ENCODE measurements at regions not wholly inside any gene's neighbourhood (a gene's known extent, or its start where the extent isn't known, plus 50 kb on each side); places are given as distances from the start of the nearest gene placed in this dataset.

GRCh38 chr4:3655485-3655884 lies 110.7 kb upstream of the ADRA2C start:
- Histone ChIP-seq H4K91ac (ENCODE audit: low read depth, low read length) (no peak overlapping the region), H3K4me3 (ENCODE audit: low read depth, low read length) (no peak overlapping the region), H3K79me1 (ENCODE audit: low read length) (no peaks in the 10 kb centered on the region), H3K4ac (ENCODE audit: low read depth, low read length) (no peak overlapping the region), H3K14ac (ENCODE audit: low read length) (no peak overlapping the region), H4K8ac (ENCODE audit: low read depth, low read length) (no peak overlapping the region), H3K36me3 (ENCODE audit: control insufficient read depth in 1 of 2, insufficient read depth in 2 of 2, low read length in 2 of 2) (no peaks in the 10 kb centered on the region), H3K4me2 (ENCODE audit: low read length) (no peak overlapping the region), H3K4me1 (ENCODE audit: control insufficient read depth in 1 of 2, insufficient read depth in 2 of 2, low read length in 2 of 2) (no peaks in the 10 kb centered on the region), H2BK5ac (ENCODE audit: low read depth, low read length, poor library complexity) (no peak overlapping the region), H3K9me3 (ENCODE audit: insufficient read depth, low read depth, low read length) (peaks cover 6% of the 10 kb centered on the region), H3K9ac (ENCODE audit: low read length) (no peak overlapping the region), H4K12ac (ENCODE audit: low read depth, low read length) (no peak overlapping the region), H3K27ac (ENCODE audit: low read depth, low read length) (no peak overlapping the region), H2AK5ac (ENCODE audit: low read length) (no peak overlapping the region), H3K18ac (ENCODE audit: low read length) (no peak overlapping the region), H3K79me2 (ENCODE audit: control insufficient read depth, insufficient read depth, low read length, poor library complexity) (no peaks in the 10 kb centered on the region), H3K23ac (ENCODE audit: low read length) (no peak overlapping the region), H2BK120ac (ENCODE audit: insufficient read depth, low read length, poor library complexity) (no peak overlapping the region), H2AFZ (ENCODE audit: insufficient read depth, low read length, poor library complexity) (no peak overlapping the region), H2BK12ac (ENCODE audit: low read length) (no peak overlapping the region), H3K27me3 (ENCODE audit: insufficient read depth, low read length) (no peaks in the 10 kb centered on the region)
- WGBS (ENCODE audit: extremely low coverage, insufficient coverage, insufficient read length): no CpG with 5 or more reads among the region's 9 CpGs
- no peak for DNase-seq

GRCh38 chr4:3654036-3654807 lies 112.0 kb upstream of the ADRA2C start:
- H4K12ac ChIP-seq (ENCODE audit: low read depth, low read length): no peak overlapping the region
- no peak overlapping the region for H4K8ac ChIP-seq (ENCODE audit: low read depth, low read length)
- H2BK120ac ChIP-seq (ENCODE audit: insufficient read depth, low read length, poor library complexity): no peak overlapping the region
- H2BK5ac ChIP-seq (ENCODE audit: low read depth, low read length, poor library complexity): no peak overlapping the region
- H3K27me3 ChIP-seq (ENCODE audit: insufficient read depth, low read length): no peaks in the 10 kb centered on the region
- H2BK12ac ChIP-seq (ENCODE audit: low read length): no peak overlapping the region
- H3K9me3 ChIP-seq (ENCODE audit: insufficient read depth, low read depth, low read length): peaks cover 6% of the 10 kb centered on the region
- H3K23ac ChIP-seq (ENCODE audit: low read length): no peak overlapping the region
- H3K4me1 ChIP-seq (ENCODE audit: control insufficient read depth in 1 of 2, insufficient read depth in 2 of 2, low read length in 2 of 2): no peaks in the 10 kb centered on the region
- H2AFZ ChIP-seq (ENCODE audit: insufficient read depth, low read length, poor library complexity): no peak overlapping the region
- no peak overlapping the region for H4K91ac ChIP-seq (ENCODE audit: low read depth, low read length)
- H3K9ac ChIP-seq (ENCODE audit: low read length): no peak overlapping the region
- H3K36me3 ChIP-seq (ENCODE audit: control insufficient read depth in 1 of 2, insufficient read depth in 2 of 2, low read length in 2 of 2): no peaks in the 10 kb centered on the region
- no peak overlapping the region for H3K4me3 ChIP-seq (ENCODE audit: low read depth, low read length)
- no peak overlapping the region for H2AK5ac ChIP-seq (ENCODE audit: low read length)
- H3K79me2 ChIP-seq (ENCODE audit: control insufficient read depth, insufficient read depth, low read length, poor library complexity): no peaks in the 10 kb centered on the region
- no peak overlapping the region for H3K27ac ChIP-seq (ENCODE audit: low read depth, low read length)
- no peak overlapping the region for H3K4ac ChIP-seq (ENCODE audit: low read depth, low read length)
- no peak for DNase-seq
- no CpG with 5 or more reads among the region's 30 CpGs for WGBS (ENCODE audit: extremely low coverage, insufficient coverage, insufficient read length)
- H3K14ac ChIP-seq (ENCODE audit: low read length): no peak overlapping the region
- H3K18ac ChIP-seq (ENCODE audit: low read length): no peak overlapping the region
- no peaks in the 10 kb centered on the region for H3K79me1 ChIP-seq (ENCODE audit: low read length)
- no peak overlapping the region for H3K4me2 ChIP-seq (ENCODE audit: low read length)

- H3K4me2 ChIP-seq (ENCODE audit: low read length): no peak overlapping the region
- no peaks in the 10 kb centered on the region for H3K27me3 ChIP-seq (ENCODE audit: insufficient read depth, low read length)
- H3K9ac ChIP-seq (ENCODE audit: low read length): no peak overlapping the region
Observed at GRCh38 chr4:3652586-3652985, 113.6 kb upstream of the ADRA2C start.

GRCh38 chr4:3651267-3651845 lies 114.8 kb upstream of the ADRA2C start:
- Histone ChIP-seq H4K12ac (ENCODE audit: low read depth, low read length) (no peak overlapping the region), H2AFZ (ENCODE audit: insufficient read depth, low read length, poor library complexity) (no peak overlapping the region), H3K79me1 (ENCODE audit: low read length) (no peaks in the 10 kb centered on the region), H3K9me3 (ENCODE audit: insufficient read depth, low read depth, low read length) (peaks cover 6% of the 10 kb centered on the region), H3K4ac (ENCODE audit: low read depth, low read length) (no peak overlapping the region), H2BK5ac (ENCODE audit: low read depth, low read length, poor library complexity) (no peak overlapping the region), H3K23ac (ENCODE audit: low read length) (no peak overlapping the region), H3K4me3 (ENCODE audit: low read depth, low read length) (no peak overlapping the region), H2BK120ac (ENCODE audit: insufficient read depth, low read length, poor library complexity) (no peak overlapping the region), H3K9ac (ENCODE audit: low read length) (no peak overlapping the region), H2AK5ac (ENCODE audit: low read length) (no peak overlapping the region), H3K27me3 (ENCODE audit: insufficient read depth, low read length) (no peaks in the 10 kb centered on the region), H3K27ac (ENCODE audit: low read depth, low read length) (no peak overlapping the region), H3K14ac (ENCODE audit: low read length) (no peak overlapping the region), H3K4me2 (ENCODE audit: low read length) (no peak overlapping the region), H4K91ac (ENCODE audit: low read depth, low read length) (no peak overlapping the region), H3K36me3 (ENCODE audit: control insufficient read depth in 1 of 2, insufficient read depth in 2 of 2, low read length in 2 of 2) (no peaks in the 10 kb centered on the region), H3K18ac (ENCODE audit: low read length) (no peak overlapping the region), H3K4me1 (ENCODE audit: control insufficient read depth in 1 of 2, insufficient read depth in 2 of 2, low read length in 2 of 2) (no peaks in the 10 kb centered on the region), H4K8ac (ENCODE audit: low read depth, low read length) (no peak overlapping the region), H3K79me2 (ENCODE audit: control insufficient read depth, insufficient read depth, low read length, poor library complexity) (no peaks in the 10 kb centered on the region), H2BK12ac (ENCODE audit: low read length) (no peak overlapping the region)
- WGBS (ENCODE audit: extremely low coverage, insufficient coverage, insufficient read length): no CpG with 5 or more reads among the region's 16 CpGs
- DNase-seq: no peak

More at GRCh38 chr4:3652586-3652985, 113.6 kb upstream of the ADRA2C start:
- Histone ChIP-seq H3K4me1 (ENCODE audit: control insufficient read depth in 1 of 2, insufficient read depth in 2 of 2, low read length in 2 of 2) (no peaks in the 10 kb centered on the region), H3K4ac (ENCODE audit: low read depth, low read length) (no peak overlapping the region), H3K18ac (ENCODE audit: low read length) (no peak overlapping the region), H2BK120ac (ENCODE audit: insufficient read depth, low read length, poor library complexity) (no peak overlapping the region), H2AFZ (ENCODE audit: insufficient read depth, low read length, poor library complexity) (no peak overlapping the region), H3K79me2 (ENCODE audit: control insufficient read depth, insufficient read depth, low read length, poor library complexity) (no peaks in the 10 kb centered on the region), H2BK5ac (ENCODE audit: low read depth, low read length, poor library complexity) (no peak overlapping the region), H3K4me3 (ENCODE audit: low read depth, low read length) (peak overlapping the region; percentile 69), H3K14ac (ENCODE audit: low read length) (no peak overlapping the region), H3K9me3 (ENCODE audit: insufficient read depth, low read depth, low read length) (peaks cover 6% of the 10 kb centered on the region), H2AK5ac (ENCODE audit: low read length) (no peak overlapping the region), H4K12ac (ENCODE audit: low read depth, low read length) (no peak overlapping the region), H2BK12ac (ENCODE audit: low read length) (no peak overlapping the region), H3K79me1 (ENCODE audit: low read length) (no peaks in the 10 kb centered on the region), H3K36me3 (ENCODE audit: control insufficient read depth in 1 of 2, insufficient read depth in 2 of 2, low read length in 2 of 2) (no peaks in the 10 kb centered on the region), H3K23ac (ENCODE audit: low read length) (no peak overlapping the region), H4K91ac (ENCODE audit: low read depth, low read length) (no peak overlapping the region), H3K27ac (ENCODE audit: low read depth, low read length) (no peak overlapping the region), H4K8ac (ENCODE audit: low read depth, low read length) (no peak overlapping the region)
- no CpG with 5 or more reads among the region's 14 CpGs for WGBS (ENCODE audit: extremely low coverage, insufficient coverage, insufficient read length)
- DNase-seq: no peak

Data from trophoblast cell (in vitro differentiated cells and primary cell).